H1 (cell line): ENCODE measurements at regions not wholly inside any gene's neighbourhood (a gene's known extent, or its start where the extent isn't known, plus 50 kb on each side); places are given as distances from the start of the nearest gene placed in this dataset.

Experiments
- CHD7 ChIP-seq: fragments of 300-600 bp; sonication (generic); IDR thresholded peaks from 2 replicates; pipeline ENCODE4 v1.7.1; 2012; ENCODE audit warnings: low read length, moderate library complexity, mild to moderate bottlenecking, inconsistent platforms; ENCODE audit not compliant: insufficient replicate concordance
- POLR2A ChIP-seq, 2 experiments: IDR thresholded peaks; 1 replicate in 1 of 2; 2 replicates in 1 of 2; pipeline ENCODE4 v1.6.1; 2011; ENCODE audit warnings: low read depth in 2 of 2, low read length in 2 of 2, mild to moderate bottlenecking in 2 of 2; ENCODE audit errors: control extremely low read depth in 1 of 2

- no peak for TF ChIP-seq CHD7
- TF ChIP-seq POLR2A (IDR thresholded peaks at IDR 0.05; ENCODE audit: control extremely low read depth in 1 of 2, low read depth in 2 of 2, low read length in 2 of 2): no peak
- TF ChIP-seq, all 59 proteins: peak for 0
Observed at GRCh38 chr9:24801344-24801743, 255.6 kb upstream of the IZUMO3 start (continued).
